ENCODE measurements at regions not wholly inside any gene's neighbourhood (a gene's known extent, or its start where the extent isn't known, plus 50 kb on each side); places are given as distances from the start of the nearest gene placed in this dataset.

GRCh38 chr10:4316161-4316810 lies 509.7 kb upstream of the AKR1E2 start:
- TF ChIP-seq, protein P1, sequence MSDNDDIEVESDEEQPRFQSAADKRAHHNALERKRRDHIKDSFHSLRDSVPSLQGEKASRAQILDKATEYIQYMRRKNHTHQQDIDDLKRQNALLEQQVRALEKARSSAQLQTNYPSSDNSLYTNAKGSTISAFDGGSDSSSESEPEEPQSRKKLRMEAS (IDR thresholded peaks at IDR 0.05; ENCODE audit: low read depth, low read length) = no peak
- TF ChIP-seq, protein P2, sequence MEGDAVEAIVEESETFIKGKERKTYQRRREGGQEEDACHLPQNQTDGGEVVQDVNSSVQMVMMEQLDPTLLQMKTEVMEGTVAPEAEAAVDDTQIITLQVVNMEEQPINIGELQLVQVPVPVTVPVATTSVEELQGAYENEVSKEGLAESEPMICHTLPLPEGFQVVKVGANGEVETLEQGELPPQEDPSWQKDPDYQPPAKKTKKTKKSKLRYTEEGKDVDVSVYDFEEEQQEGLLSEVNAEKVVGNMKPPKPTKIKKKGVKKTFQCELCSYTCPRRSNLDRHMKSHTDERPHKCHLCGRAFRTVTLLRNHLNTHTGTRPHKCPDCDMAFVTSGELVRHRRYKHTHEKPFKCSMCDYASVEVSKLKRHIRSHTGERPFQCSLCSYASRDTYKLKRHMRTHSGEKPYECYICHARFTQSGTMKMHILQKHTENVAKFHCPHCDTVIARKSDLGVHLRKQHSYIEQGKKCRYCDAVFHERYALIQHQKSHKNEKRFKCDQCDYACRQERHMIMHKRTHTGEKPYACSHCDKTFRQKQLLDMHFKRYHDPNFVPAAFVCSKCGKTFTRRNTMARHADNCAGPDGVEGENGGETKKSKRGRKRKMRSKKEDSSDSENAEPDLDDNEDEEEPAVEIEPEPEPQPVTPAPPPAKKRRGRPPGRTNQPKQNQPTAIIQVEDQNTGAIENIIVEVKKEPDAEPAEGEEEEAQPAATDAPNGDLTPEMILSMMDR (IDR thresholded peaks at IDR 0.05; ENCODE audit: low read depth, low read length) = no peak
- no peak for TF ChIP-seq MYC (IDR thresholded peaks at IDR 0.05; ENCODE audit: low read depth, low read length)
- TF ChIP-seq POLR2A (IDR thresholded peaks at IDR 0.05; ENCODE audit: extremely low read depth, insufficient read length) = no peak
- DNase-seq (ENCODE audit: low read depth) = no peak
- H3K4me3 ChIP-seq (ENCODE audit: low read depth, low read length) = no peak overlapping the region

DNA sequence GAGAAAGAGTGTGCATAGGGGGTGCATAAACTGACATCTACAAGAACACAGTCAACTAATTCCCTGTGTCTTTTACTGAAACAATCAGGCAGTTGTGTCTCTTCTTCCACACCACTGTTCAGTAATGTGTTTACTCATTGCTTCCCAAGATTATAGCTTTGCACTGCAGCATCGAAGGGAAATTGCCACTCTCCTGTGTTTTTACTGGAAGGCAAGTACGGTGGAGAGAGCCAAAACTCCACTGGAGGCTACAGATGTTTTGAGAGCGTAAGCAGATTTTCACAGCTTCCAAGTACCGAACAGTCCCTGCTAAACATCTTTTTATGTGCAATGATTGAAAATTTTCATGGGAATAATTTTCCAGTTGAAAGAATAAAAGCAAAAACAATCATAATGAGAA lies 510.5 kb upstream of the AKR1E2 start:
- H3K4me3 ChIP-seq (ENCODE audit: low read depth, low read length) = no peak overlapping the region
- TF ChIP-seq MYC (IDR thresholded peaks at IDR 0.05; ENCODE audit: low read depth, low read length) = no peak
- TF ChIP-seq, protein P2 (IDR thresholded peaks at IDR 0.05; ENCODE audit: low read depth, low read length) = no peak
- TF ChIP-seq, protein P1 (IDR thresholded peaks at IDR 0.05; ENCODE audit: low read depth, low read length) = no peak
- DNase-seq (ENCODE audit: low read depth) = no peak

- H3K4me3 ChIP-seq (ENCODE audit: low read depth, low read length) = no peak overlapping the region
- no peak for DNase-seq (ENCODE audit: low read depth)
- TF ChIP-seq MYC (IDR thresholded peaks at IDR 0.05; ENCODE audit: low read depth, low read length) = no peak
These were observed 513.0 kb upstream of the AKR1E2 start for GRCh38 chr10:4313051-4313450.

DNA sequence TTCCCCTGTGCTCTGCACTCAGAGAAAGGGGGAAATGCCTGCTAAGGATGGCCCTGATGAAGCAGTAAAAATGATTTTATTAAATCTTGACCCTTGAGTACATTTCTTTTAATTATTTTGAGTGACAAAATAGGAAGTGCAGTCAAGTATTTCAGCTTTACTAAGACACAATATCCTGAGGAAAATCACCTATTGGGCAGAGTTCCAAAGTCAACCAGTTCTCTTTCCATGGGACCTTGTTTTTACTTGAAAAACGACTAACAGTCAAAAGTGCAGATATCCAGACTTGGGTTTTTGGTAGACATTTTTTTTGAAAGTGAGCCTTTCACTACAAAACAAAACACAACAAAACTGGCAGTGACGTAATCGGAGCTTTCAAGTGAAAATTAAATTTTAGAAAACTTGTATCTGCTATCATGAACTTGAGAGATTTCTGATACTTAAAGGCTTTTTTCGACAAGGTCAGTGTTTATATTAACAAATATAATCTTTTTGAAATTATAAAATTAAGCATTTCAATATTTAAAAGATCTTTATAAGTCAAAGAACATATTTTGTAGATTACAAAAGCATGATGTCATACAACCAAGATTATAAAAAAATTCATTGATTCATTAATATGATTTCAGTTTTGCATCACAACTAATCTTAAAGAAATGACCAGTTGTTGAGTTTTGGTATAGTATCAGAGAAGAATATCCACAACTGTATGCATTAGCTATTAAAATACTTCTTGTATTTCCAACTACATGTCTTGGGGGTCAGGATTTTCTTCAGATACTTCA lies 513.8 kb upstream of the AKR1E2 start:
- no peak overlapping the region for H3K4me3 ChIP-seq (ENCODE audit: low read depth, low read length)
- no peak for DNase-seq (ENCODE audit: low read depth)
- TF ChIP-seq, protein P2 (IDR thresholded peaks at IDR 0.05; ENCODE audit: low read depth, low read length) = no peak
- TF ChIP-seq MYC (IDR thresholded peaks at IDR 0.05; ENCODE audit: low read depth, low read length) (no peak), POLR2A (IDR thresholded peaks at IDR 0.05; ENCODE audit: extremely low read depth, insufficient read length) (no peak)
- TF ChIP-seq, protein P1 (IDR thresholded peaks at IDR 0.05; ENCODE audit: low read depth, low read length) = no peak

DNA sequence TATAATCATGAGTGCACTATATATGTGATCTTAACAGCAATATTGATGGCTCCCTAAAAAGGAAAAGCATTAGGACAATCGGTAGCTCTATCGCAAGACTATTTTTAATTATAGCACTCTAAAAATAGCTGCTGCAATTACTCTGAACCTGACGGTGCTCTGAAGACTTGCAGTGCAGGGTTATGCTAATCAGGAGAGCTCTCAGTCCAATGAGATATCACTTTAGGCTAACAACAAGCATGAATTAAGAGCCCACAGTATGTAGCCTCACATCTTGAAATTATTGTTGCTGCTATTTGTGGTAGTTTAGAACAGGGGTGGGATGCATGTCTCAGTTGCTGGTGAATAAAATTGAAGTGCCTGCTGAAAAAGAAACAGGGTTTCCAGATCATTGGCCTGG lies 515.8 kb upstream of the AKR1E2 start:
- DNase-seq (ENCODE audit: low read depth) = no peak
- no peak overlapping the region for H3K4me3 ChIP-seq (ENCODE audit: low read depth, low read length)
- TF ChIP-seq, protein P2 (IDR thresholded peaks at IDR 0.05; ENCODE audit: low read depth, low read length) = no peak
- TF ChIP-seq MYC (IDR thresholded peaks at IDR 0.05; ENCODE audit: low read depth, low read length) (no peak), POLR2A (IDR thresholded peaks at IDR 0.05; ENCODE audit: extremely low read depth, insufficient read length) (no peak)
- TF ChIP-seq, protein P1 (IDR thresholded peaks at IDR 0.05; ENCODE audit: low read depth, low read length) = no peak

DNA sequence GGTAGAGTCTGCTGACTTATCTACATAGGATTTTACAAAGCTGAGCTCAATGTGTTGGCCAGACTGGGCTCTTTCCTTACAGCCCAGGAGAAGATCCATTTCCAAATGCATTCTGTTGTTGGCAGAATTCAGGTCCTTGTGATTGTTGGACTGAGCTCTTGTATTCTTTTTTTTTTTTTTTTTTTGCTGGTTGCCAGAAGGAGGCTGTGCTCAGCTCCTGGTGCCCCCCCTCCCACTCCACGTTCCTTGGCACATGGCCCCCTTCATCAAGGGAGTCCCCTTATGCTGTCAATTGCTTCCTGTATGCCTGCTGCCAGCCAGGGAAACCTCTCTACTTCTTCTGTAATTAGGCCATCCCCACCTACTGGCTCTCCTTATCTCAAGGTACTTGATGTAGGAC lies 518.1 kb upstream of the AKR1E2 start:
- TF ChIP-seq POLR2A (IDR thresholded peaks at IDR 0.05; ENCODE audit: extremely low read depth, insufficient read length) (no peak), MYC (IDR thresholded peaks at IDR 0.05; ENCODE audit: low read depth, low read length) (no peak)
- TF ChIP-seq, protein P1 (IDR thresholded peaks at IDR 0.05; ENCODE audit: low read depth, low read length) = no peak
- TF ChIP-seq, protein P2 (IDR thresholded peaks at IDR 0.05; ENCODE audit: low read depth, low read length) = no peak
- DNase-seq (ENCODE audit: low read depth) = no peak
- H3K4me3 ChIP-seq (ENCODE audit: low read depth, low read length) = no peak overlapping the region

Measured in NB4 (cell line).